ENCODE measurements at regions not wholly inside any gene's neighbourhood (a gene's known extent, or its start where the extent isn't known, plus 50 kb on each side); places are given as distances from the start of the nearest gene placed in this dataset.
"Not testable (repeated sequence)": the region's sequence is repeated elsewhere in the genome, so short reads cannot be mapped to it uniquely, and the experiment has no call there.

DNA sequence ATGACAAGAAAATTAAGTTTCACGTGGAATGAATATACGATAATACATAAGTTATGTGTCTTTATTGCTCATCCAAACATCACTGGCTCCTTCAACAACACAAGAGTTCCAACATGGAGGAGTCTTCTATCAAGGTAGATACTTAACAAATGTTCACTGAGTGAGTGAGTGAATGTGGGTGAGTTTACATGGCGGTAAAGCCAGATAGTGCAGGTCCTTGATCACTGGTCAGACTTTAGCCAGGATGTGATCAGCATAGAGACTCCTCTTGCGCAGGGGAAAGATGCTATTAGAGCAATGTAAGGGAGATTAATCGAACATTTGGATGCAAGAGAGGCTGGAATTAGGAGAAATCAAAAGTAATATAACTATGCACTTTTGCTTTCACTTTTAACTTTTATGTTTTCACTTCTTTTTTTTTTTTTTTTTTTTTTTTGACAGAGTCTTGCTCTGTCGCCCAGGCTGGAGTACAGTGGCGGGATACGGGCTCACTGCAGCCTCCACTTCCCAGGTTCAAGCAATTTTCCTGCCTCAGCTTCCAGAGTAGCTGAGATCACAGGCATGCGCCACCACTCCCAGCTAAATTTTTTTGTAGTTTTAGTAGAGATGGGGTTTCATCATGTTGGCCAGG lies 249.0 kb upstream of the ID2 start:
- Mint-ChIP-seq H3K4me1 (ENCODE audit: low read depth) (peaks cover 14% of the 10 kb centered on the region), H3K36me3 (ENCODE audit: low read depth) (no peaks in the 10 kb centered on the region), H3K4me3 (peak overlapping the region; percentile 37), H3K27ac (peak overlapping the region; percentile 69), H3K9me3 (no peaks in the 10 kb centered on the region), H3K27me3 (no peaks in the 10 kb centered on the region)

DNA sequence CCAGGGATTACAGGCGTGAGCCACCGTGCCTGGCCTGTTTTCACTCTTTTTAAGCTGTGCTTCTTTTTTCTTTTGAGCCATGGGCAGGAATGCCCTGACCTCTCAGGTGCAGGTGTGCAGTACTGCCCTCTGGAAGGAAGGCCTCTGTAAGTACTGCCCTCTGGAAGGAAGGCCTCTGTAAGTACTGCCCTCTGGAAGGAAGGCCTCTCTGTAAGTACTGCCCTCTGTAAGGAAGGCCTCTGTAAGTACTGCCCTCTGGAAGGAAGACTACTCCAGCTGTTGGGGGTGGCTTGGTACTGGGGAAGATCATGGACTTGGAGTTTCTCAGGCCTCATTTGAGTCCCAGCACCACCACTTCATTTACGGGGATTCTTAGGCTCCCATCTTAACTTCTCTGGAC lies 248.5 kb upstream of the ID2 start:
- H3K27ac Mint-ChIP-seq, result peak overlapping the region; percentile 33
- no peaks in the 10 kb centered on the region for H3K27me3 Mint-ChIP-seq
- no peak overlapping the region for H3K4me3 Mint-ChIP-seq
- peaks cover 15% of the 10 kb centered on the region for H3K4me1 Mint-ChIP-seq (ENCODE audit: low read depth)
- no peaks in the 10 kb centered on the region for H3K36me3 Mint-ChIP-seq (ENCODE audit: low read depth)
- H3K9me3 Mint-ChIP-seq, result no peaks in the 10 kb centered on the region

GRCh38 chr2:8435608-8436007 lies 246.2 kb upstream of the ID2 start:
- Mint-ChIP-seq H3K9me3 (no peaks in the 10 kb centered on the region), H3K27me3 (peaks cover 6% of the 10 kb centered on the region), H3K4me3 (no peak overlapping the region), H3K27ac (no peak overlapping the region), H3K4me1 (ENCODE audit: low read depth) (peaks cover 23% of the 10 kb centered on the region), H3K36me3 (ENCODE audit: low read depth) (no peaks in the 10 kb centered on the region)

GRCh38 chr2:8436585-8436984 lies 245.3 kb upstream of the ID2 start:
- no peak overlapping the region for H3K27ac Mint-ChIP-seq
- H3K4me1 Mint-ChIP-seq (ENCODE audit: low read depth), result peaks cover 23% of the 10 kb centered on the region
- peaks cover 6% of the 10 kb centered on the region for H3K27me3 Mint-ChIP-seq
- H3K36me3 Mint-ChIP-seq (ENCODE audit: low read depth), result no peaks in the 10 kb centered on the region
- H3K9me3 Mint-ChIP-seq, result no peaks in the 10 kb centered on the region
- H3K4me3 Mint-ChIP-seq, result no peak overlapping the region

- no peak overlapping the region for H3K27ac Mint-ChIP-seq
- no peak overlapping the region for H3K4me3 Mint-ChIP-seq
- peaks cover 6% of the 10 kb centered on the region for H3K27me3 Mint-ChIP-seq
- no peaks in the 10 kb centered on the region for H3K9me3 Mint-ChIP-seq
- H3K36me3 Mint-ChIP-seq (ENCODE audit: low read depth), result no peaks in the 10 kb centered on the region
- peaks cover 29% of the 10 kb centered on the region for H3K4me1 Mint-ChIP-seq (ENCODE audit: low read depth)
Measured at GRCh38 chr2:8437228-8437948, 244.5 kb upstream of the ID2 start.

- Mint-ChIP-seq H3K27ac (no peak overlapping the region), H3K4me1 (ENCODE audit: low read depth) (peaks cover 29% of the 10 kb centered on the region), H3K27me3 (peaks cover 6% of the 10 kb centered on the region), H3K36me3 (ENCODE audit: low read depth) (no peaks in the 10 kb centered on the region), H3K4me3 (no peak overlapping the region), H3K9me3 (no peaks in the 10 kb centered on the region)
Measured at GRCh38 chr2:8437949-8438400, 243.9 kb upstream of the ID2 start.

DNA sequence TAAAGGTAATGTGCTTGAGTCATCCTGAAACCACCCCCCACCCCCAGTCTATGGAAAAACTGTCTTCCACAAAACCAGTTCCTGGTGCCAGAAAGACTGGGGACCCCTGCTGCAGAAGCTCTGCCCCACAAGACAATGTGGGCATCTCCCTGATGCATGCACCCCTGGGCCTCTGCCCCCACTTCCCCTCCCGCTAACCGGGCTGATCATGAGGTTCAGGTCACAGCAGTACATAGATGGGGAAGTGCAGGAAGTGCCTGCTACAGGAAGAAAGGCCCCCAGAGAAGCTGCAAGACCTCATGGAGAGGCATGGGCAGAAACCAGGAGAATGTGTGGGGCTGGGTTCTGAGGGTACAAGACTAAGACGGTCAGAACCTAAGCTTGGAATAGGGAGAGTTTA lies 243.4 kb upstream of the ID2 start:
- Mint-ChIP-seq H3K27ac (no peak overlapping the region), H3K4me3 (no peak overlapping the region), H3K4me1 (ENCODE audit: low read depth) (peaks cover 29% of the 10 kb centered on the region), H3K9me3 (no peaks in the 10 kb centered on the region), H3K36me3 (ENCODE audit: low read depth) (no peaks in the 10 kb centered on the region), H3K27me3 (peaks cover 6% of the 10 kb centered on the region)

- Mint-ChIP-seq H3K27ac (no peak overlapping the region), H3K36me3 (ENCODE audit: low read depth) (no peaks in the 10 kb centered on the region), H3K27me3 (peaks cover 6% of the 10 kb centered on the region), H3K9me3 (no peaks in the 10 kb centered on the region), H3K4me1 (ENCODE audit: low read depth) (peaks cover 26% of the 10 kb centered on the region), H3K4me3 (no peak overlapping the region)
Measured at GRCh38 chr2:8438996-8439395, 242.9 kb upstream of the ID2 start.

- peaks cover 26% of the 10 kb centered on the region for H3K4me1 Mint-ChIP-seq (ENCODE audit: low read depth)
- H3K27ac Mint-ChIP-seq, result no peak overlapping the region
- H3K9me3 Mint-ChIP-seq, result no peaks in the 10 kb centered on the region
- H3K36me3 Mint-ChIP-seq (ENCODE audit: low read depth), result no peaks in the 10 kb centered on the region
- no peak overlapping the region for H3K4me3 Mint-ChIP-seq
- H3K27me3 Mint-ChIP-seq, result peaks cover 6% of the 10 kb centered on the region
Measured at GRCh38 chr2:8440029-8440778, 241.7 kb upstream of the ID2 start.

DNA sequence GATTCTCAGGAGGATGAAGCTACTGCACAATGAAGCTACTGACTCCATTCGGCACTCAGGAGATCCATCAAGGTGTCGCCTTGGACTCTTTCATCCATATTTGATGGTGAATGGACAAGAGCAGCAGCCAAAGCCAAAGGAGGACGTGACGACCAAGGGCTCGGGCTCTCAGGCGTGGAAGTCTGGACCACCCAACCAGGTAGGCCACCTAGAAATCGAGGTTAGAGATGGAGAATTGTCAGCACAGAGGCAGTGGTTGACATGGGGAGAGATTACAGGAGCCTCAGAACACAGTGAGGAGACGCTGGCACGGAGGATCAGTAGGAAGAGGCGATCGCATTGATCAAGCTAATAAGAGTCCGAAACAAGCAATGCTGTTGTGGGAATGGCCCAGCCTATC lies 240.5 kb upstream of the ID2 start:
- Mint-ChIP-seq H3K9me3 (no peaks in the 10 kb centered on the region), H3K4me3 (no peak overlapping the region), H3K36me3 (ENCODE audit: low read depth) (no peaks in the 10 kb centered on the region), H3K27ac (no peak overlapping the region), H3K4me1 (ENCODE audit: low read depth) (peaks cover 26% of the 10 kb centered on the region), H3K27me3 (peaks cover 6% of the 10 kb centered on the region)

- H3K9me3 Mint-ChIP-seq, result no peaks in the 10 kb centered on the region
- H3K4me1 Mint-ChIP-seq (ENCODE audit: low read depth), result peaks cover 26% of the 10 kb centered on the region
- H3K36me3 Mint-ChIP-seq (ENCODE audit: low read depth), result no peaks in the 10 kb centered on the region
- no peak overlapping the region for H3K4me3 Mint-ChIP-seq
- peaks cover 6% of the 10 kb centered on the region for H3K27me3 Mint-ChIP-seq
- H3K27ac Mint-ChIP-seq, result no peak overlapping the region
Measured at GRCh38 chr2:8441986-8442385, 239.9 kb upstream of the ID2 start.

DNA sequence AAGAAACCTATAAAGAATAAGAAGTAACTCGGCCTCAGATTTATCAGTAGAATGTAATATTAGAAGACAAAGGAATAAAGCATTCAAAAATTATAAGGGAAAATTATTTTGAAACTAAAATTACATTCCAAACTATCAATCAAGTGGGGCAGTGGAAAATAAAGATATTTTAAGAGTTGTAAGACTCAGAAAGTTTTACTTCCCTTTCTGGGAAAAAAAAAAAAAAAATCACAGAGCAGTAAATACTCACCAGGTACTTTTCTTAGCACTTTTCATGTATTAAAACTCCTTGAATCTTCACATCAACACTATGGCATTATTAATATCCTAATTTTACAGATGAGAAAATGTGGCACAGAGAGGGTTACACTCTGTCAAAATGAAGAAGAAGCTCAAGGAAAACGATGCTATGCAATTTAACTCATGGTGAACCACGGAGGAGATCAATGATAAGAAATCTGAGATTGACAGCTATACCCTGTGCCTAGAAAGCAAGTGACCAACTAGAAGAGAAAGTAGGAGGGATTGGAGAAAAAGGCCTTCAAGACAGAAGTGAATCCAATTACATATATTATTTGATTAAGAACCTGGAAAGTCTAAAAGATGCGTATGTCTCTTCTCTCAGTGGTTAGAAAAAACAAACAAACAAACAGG lies 238.9 kb upstream of the ID2 start:
- peaks cover 6% of the 10 kb centered on the region for H3K27me3 Mint-ChIP-seq

DNA sequence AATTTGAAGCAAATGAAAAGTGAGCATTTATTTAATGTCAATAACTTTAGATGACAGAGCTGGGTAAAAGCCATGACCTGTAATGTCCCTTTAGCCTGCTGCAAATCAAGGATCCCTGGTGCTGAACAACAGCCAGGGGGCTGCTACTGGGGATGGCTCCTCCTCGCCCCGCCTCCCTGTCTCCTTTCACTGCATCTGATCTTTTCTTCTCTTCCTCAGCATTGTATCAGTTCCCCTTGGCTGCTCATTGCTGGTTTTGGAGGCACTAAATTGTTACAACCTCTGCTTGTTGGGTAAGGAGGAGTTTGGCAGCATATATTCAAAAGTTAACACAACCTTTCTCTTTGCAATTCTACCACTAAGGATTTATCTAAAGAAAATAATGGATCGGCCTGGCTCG lies 236.3 kb upstream of the ID2 start:
- Mint-ChIP-seq H3K9me3 (no peaks in the 10 kb centered on the region), H3K36me3 (ENCODE audit: low read depth) (no peaks in the 10 kb centered on the region), H3K4me1 (ENCODE audit: low read depth) (peaks cover 17% of the 10 kb centered on the region), H3K27ac (no peak overlapping the region), H3K27me3 (no peaks in the 10 kb centered on the region), H3K4me3 (no peak overlapping the region)

More for the DNA sequence above, 238.9 kb upstream of the ID2 start:
- Mint-ChIP-seq H3K4me1 (ENCODE audit: low read depth) (peaks cover 26% of the 10 kb centered on the region), H3K9me3 (no peaks in the 10 kb centered on the region), H3K4me3 (no peak overlapping the region), H3K36me3 (ENCODE audit: low read depth) (no peaks in the 10 kb centered on the region), H3K27ac (peak overlapping the region; percentile 0)

DNA sequence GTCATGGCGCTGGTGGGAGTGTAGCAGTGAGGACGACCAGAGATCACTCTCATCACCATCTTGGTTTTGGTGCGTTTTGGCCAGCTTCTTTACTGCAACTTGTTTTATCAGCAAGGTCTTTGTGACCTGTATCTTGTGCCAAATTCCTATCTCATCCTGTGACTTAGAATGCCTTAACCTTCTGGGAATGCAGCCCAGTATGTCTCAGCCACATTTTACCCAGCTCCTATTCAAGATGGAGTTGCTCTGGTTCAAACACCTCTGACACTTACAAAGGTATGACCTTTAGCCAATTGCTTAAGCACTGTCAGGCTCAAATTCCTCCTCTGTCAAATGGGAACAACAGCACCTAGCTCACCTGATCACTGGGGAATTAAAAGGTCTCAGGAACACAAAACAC lies 235.1 kb upstream of the ID2 start:
- not testable (repeated sequence) for H3K4me3 Mint-ChIP-seq; H3K9me3 Mint-ChIP-seq; H3K36me3 Mint-ChIP-seq (ENCODE audit: low read depth); H3K27me3 Mint-ChIP-seq; H3K27ac Mint-ChIP-seq
- H3K4me1 Mint-ChIP-seq (ENCODE audit: low read depth), result peaks cover 22% of the 10 kb centered on the region
